ENCODE measurements at regions not wholly inside any gene's neighbourhood (a gene's known extent, or its start where the extent isn't known, plus 50 kb on each side); places are given as distances from the start of the nearest gene placed in this dataset.

DNA sequence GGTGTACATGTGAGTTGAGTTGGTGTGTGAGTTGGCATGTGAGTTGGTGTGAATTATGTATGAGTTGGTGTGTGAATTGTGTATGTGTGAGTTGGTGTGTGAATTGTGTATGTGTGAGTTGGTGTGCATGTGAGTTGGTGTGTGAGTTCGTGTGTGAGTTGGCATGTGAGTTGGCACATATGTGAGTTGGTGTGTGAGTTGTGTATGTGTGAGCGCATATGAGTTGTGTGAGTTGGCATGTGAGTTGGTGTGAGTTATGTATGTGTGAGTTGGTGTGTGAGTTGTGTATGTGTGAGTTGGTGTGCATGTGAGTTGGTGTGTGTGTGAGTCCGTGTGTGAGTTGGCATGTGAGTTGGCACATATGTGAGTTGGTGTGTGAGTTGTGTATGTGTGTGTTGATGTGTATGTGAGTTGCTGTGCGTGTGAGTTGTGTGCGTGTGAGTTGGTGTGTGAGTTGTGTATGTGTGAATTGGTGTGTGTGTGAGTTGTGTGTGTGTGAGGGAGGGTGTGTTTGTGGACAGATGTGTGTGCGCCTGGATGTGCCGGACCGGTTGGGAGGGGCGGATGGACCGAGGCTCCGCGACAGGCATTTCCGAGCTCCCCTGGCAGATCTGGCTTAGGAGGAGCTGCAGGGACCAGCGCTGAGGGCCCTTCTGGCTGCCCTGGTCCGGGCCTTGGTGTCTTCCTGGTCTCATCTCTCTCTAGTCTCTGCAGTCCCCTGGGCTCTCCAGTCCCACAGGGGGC lies 162.5 kb upstream of the IER5L start:
- no peak for TF ChIP-seq EZH2 (IDR thresholded peaks at IDR 0.05; ENCODE audit: borderline replicate concordance, low read depth, low read length, severe bottlenecking)
- no peak for TF ChIP-seq MYC (IDR thresholded peaks at IDR 0.05; ENCODE audit: low read depth, low read length)
- TF ChIP-seq FOS (IDR thresholded peaks at IDR 0.05; ENCODE audit: borderline replicate concordance, insufficient read depth, low read length): no peak
- no peak for TF ChIP-seq POLR2AphosphoS5 (IDR thresholded peaks at IDR 0.05; ENCODE audit: insufficient read depth, low read depth, low read length)
- no peak for TF ChIP-seq GATA2 (IDR thresholded peaks at IDR 0.05; ENCODE audit: insufficient read depth, insufficient read length, low read depth, low read length)
- TF ChIP-seq POLR2A (IDR thresholded peaks at IDR 0.05; ENCODE audit: low read depth, low read length): no peak
- TF ChIP-seq MAX (IDR thresholded peaks at IDR 0.05; ENCODE audit: insufficient read depth, insufficient read length): no peak
- TF ChIP-seq JUN (IDR thresholded peaks at IDR 0.05; ENCODE audit: borderline replicate concordance, insufficient read depth, insufficient read length, low read depth): no peak
- no peak for TF ChIP-seq CTCF (IDR thresholded peaks at IDR 0.05; ENCODE audit: extremely low read depth in 1 of 2, insufficient read depth in 1 of 2, low read depth in 1 of 2, low read length in 2 of 2)
- Histone ChIP-seq H4K20me1 (replicated peaks; ENCODE audit: control insufficient read depth, extremely low read depth, insufficient read depth, low read length) (no peaks in the 10 kb centered on the region), H3K9me3 (replicated peaks; ENCODE audit: control insufficient read depth, insufficient read depth, low read length) (no peaks in the 10 kb centered on the region), H2AFZ (ENCODE audit: low read depth, low read length) (no peak overlapping the region), H3K9me1 (replicated peaks; ENCODE audit: control insufficient read depth, extremely low read depth, insufficient read depth, low read length) (no peaks in the 10 kb centered on the region), H3K4me1 (ENCODE audit: control insufficient read depth, extremely low read depth, insufficient read depth, low read length) (peaks cover 5% of the 10 kb centered on the region), H3K79me2 (ENCODE audit: control insufficient read depth, insufficient read depth, low read length) (no peaks in the 10 kb centered on the region), H3K36me3 (ENCODE audit: control insufficient read depth in 2 of 2, extremely low read depth in 1 of 2, insufficient read depth in 2 of 2, low read length in 2 of 2) (no peaks in the 10 kb centered on the region), H3K27me3 (ENCODE audit: control insufficient read depth in 2 of 2, insufficient read depth in 2 of 2, low read length in 2 of 2) (no peaks in the 10 kb centered on the region), H3K4me2 (ENCODE audit: insufficient read depth, low read length) (no peak overlapping the region), H3K4me3 (replicated peaks in 1 of 3; ENCODE audit: insufficient read depth in 1 of 3, low read depth in 1 of 3, low read length in 3 of 3) (no peak overlapping the region), H3K9ac (replicated peaks; ENCODE audit: extremely low read depth, insufficient read depth, low read length) (no peak overlapping the region), H3K27ac (ENCODE audit: insufficient read depth, low read depth, low read length) (no peak overlapping the region)
- no TSS peak for BruUV-seq (replicated peaks)
- DNase-seq (ENCODE audit: low read depth, low spot score) (no peak), FAIRE-seq (no peak)
- CTCF ChIA-PET: no interaction called here
- dilution Hi-C loops (cut with MboI; ENCODE audit: extremely low pct_ligation_motif_present, low sequenced_read_pairs) (no loop called here), intact Hi-C loops (cut with micrococcal nuclease) (no loop called here)
- POLR2A ChIA-PET: no interaction called here

Data from endothelial cell of umbilical vein (primary cell).